ENCODE measurements at regions not wholly inside any gene's neighbourhood (a gene's known extent, or its start where the extent isn't known, plus 50 kb on each side); places are given as distances from the start of the nearest gene placed in this dataset.

DNA sequence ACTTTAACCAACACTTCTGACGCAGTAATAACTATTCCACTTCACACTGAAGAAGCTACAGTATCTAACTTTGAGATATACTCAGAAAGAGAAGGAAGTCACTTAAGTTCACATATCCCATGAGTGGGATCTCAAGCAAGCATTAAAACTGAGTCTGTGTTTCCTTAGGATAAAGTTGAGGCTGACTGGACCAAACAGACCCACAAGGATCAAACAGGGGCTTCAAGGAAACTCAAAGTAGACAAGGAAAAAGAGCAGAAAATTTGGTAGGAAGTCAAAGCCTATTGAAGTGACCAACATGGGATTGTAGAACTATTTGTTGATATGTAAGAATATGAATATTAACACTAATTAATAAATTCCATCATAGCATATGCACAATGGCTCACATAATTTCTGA is 294.9 kb downstream of the ADGB start:
- TF ChIP-seq, protein P1, sequence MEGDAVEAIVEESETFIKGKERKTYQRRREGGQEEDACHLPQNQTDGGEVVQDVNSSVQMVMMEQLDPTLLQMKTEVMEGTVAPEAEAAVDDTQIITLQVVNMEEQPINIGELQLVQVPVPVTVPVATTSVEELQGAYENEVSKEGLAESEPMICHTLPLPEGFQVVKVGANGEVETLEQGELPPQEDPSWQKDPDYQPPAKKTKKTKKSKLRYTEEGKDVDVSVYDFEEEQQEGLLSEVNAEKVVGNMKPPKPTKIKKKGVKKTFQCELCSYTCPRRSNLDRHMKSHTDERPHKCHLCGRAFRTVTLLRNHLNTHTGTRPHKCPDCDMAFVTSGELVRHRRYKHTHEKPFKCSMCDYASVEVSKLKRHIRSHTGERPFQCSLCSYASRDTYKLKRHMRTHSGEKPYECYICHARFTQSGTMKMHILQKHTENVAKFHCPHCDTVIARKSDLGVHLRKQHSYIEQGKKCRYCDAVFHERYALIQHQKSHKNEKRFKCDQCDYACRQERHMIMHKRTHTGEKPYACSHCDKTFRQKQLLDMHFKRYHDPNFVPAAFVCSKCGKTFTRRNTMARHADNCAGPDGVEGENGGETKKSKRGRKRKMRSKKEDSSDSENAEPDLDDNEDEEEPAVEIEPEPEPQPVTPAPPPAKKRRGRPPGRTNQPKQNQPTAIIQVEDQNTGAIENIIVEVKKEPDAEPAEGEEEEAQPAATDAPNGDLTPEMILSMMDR (IDR thresholded peaks at IDR 0.05) = no peak
- TF ChIP-seq POLR2A (IDR thresholded peaks at IDR 0.05) = no peak
- no peak overlapping the region for H3K4me3 ChIP-seq
- DNase-seq (no peak), ATAC-seq (no peak)
- H3K27me3 ChIP-seq = no peaks in the 10 kb centered on the region
- intact Hi-C loops (cut with DNase I) = no loop called here
- H3K9me3 ChIP-seq = no peaks in the 10 kb centered on the region
- no peaks in the 10 kb centered on the region for H3K36me3 ChIP-seq
- no peaks in the 10 kb centered on the region for H3K4me1 ChIP-seq
- H3K27ac ChIP-seq = no peak overlapping the region
- 83% methylated on average over 1 of the region's 1 CpG for WGBS (ENCODE audit: insufficient coverage, low coverage, low lambda C conversion rate, missing lambda C conversion rate)

DNA sequence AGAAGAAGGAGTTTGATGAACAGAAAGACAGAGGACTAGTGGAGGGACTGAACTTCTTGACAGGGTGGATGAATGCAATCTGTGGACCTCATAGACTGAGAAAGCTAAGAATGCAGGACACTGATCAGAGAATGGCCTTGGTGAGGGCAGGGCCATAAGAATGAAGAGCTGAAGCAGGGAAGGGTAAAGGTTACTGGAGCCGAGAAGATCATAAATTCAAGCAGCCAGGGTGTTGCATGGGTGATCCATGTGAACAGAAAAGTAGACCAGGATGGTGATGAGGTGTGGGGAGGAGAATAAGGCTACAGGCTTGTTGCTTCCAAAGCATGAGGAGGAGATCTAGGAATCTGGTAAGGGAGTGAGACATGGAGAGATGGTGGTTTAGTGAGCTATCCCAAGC is 295.9 kb downstream of the ADGB start:
- no peak for ATAC-seq
- Histone ChIP-seq H3K27ac (no peak overlapping the region), H3K9me3 (no peaks in the 10 kb centered on the region), H3K4me3 (no peak overlapping the region), H3K4me1 (no peaks in the 10 kb centered on the region), H3K36me3 (no peaks in the 10 kb centered on the region), H3K27me3 (no peaks in the 10 kb centered on the region)
- no peak for DNase-seq
- WGBS (ENCODE audit: insufficient coverage, low coverage, low lambda C conversion rate, missing lambda C conversion rate) = 90% methylated on average over 1 of the region's 1 CpG
- no peak for TF ChIP-seq POLR2A (IDR thresholded peaks at IDR 0.05)
- TF ChIP-seq, protein P1 (IDR thresholded peaks at IDR 0.05) = no peak
- intact Hi-C loops (cut with DNase I) = no loop called here

DNA sequence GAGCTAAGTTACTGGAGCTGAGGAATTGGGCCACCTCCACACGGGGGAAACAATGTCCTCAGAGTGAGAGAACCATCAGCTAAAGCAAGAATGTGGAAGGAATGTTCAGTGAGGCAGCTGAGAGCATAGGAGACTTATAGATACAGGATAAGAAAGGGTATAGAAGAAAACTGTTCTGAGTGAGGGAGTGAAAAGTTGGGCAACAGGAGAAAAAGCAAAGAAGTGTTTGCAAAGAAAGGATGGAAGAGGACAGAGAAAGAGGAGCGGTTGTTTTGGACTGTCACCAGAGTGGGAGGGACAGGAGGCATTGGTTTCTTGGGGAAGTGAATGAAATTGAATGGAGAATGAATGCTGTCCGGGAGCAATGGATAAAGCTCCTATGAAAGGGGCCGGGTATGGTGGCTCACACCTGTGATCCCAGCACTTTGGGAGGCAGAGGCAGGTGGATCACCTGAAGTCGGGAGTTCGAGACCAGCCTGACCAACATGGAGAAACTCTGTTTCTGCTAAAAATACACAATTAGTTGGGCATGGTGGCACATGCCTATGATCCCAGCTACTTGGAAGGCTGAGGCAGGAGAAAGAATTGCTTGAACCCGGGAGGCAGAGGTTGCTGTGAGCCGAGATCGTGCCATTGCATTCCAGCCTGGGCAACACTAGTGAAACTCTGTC is 296.5 kb downstream of the ADGB start:
- intact Hi-C loops (cut with DNase I) = no loop called here
- WGBS (ENCODE audit: insufficient coverage, low coverage, low lambda C conversion rate, missing lambda C conversion rate) = 79% methylated on average over 9 of the region's 9 CpGs

DNA sequence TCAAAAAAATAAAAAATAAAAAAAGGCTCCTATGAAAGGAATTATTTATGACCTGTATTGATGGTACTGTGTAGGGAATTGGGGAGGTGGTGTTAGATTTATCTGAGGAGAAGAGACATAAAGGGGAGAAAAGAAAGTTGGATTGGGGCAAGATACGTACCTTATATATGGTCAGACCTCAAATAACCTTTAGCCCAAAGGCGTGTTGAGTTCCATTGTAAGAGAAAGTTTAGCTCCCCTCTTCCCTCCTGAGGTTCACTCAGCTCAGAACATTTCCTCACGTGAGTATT is 296.9 kb downstream of the ADGB start:
- Histone ChIP-seq H3K4me3 (no peak overlapping the region), H3K4me1 (no peaks in the 10 kb centered on the region), H3K9me3 (no peaks in the 10 kb centered on the region), H3K27me3 (no peaks in the 10 kb centered on the region), H3K36me3 (no peaks in the 10 kb centered on the region), H3K27ac (no peak overlapping the region)
- TF ChIP-seq, protein P1 (IDR thresholded peaks at IDR 0.05) = no peak
- TF ChIP-seq POLR2A (IDR thresholded peaks at IDR 0.05) = no peak
- DNase-seq = no peak
- no peak for ATAC-seq
- intact Hi-C loops (cut with DNase I) = no loop called here
- 77% methylated on average over 3 of the region's 3 CpGs for WGBS (ENCODE audit: insufficient coverage, low coverage, low lambda C conversion rate, missing lambda C conversion rate)

More for the DNA sequence above, 296.5 kb downstream of the ADGB start:
- Histone ChIP-seq H3K9me3 (no peaks in the 10 kb centered on the region), H3K4me1 (no peaks in the 10 kb centered on the region), H3K27ac (no peak overlapping the region), H3K36me3 (no peaks in the 10 kb centered on the region), H3K4me3 (no peak overlapping the region), H3K27me3 (no peaks in the 10 kb centered on the region)
- no peak for DNase-seq
- ATAC-seq = no peak
- no peak for TF ChIP-seq POLR2A (IDR thresholded peaks at IDR 0.05)
- TF ChIP-seq, protein P1 (IDR thresholded peaks at IDR 0.05) = no peak
